Progenitor cell of endocrine pancreas (in vitro differentiated cells): ENCODE measurements at regions not wholly inside any gene's neighbourhood (a gene's known extent, or its start where the extent isn't known, plus 50 kb on each side); places are given as distances from the start of the nearest gene placed in this dataset.

Experiments
- DNase-seq: peaks from one replicate; pipeline ENCODE4 v3.0.0; 2021; ENCODE audit warnings: low spot score; ENCODE audit not compliant: unreplicated experiment
- H3K27ac Mint-ChIP-seq: 2 replicates; pipeline ENCODE4 v1.8.0; 2021; ENCODE audit warnings: mild to moderate bottlenecking, moderate library complexity, mixed read lengths
- H3K27me3 Mint-ChIP-seq: 2 replicates; pipeline ENCODE4 v1.8.0; 2021; ENCODE audit warnings: mixed read lengths
- H3K36me3 Mint-ChIP-seq: 2 replicates; pipeline ENCODE4 v1.8.0; 2022; ENCODE audit warnings: mixed read lengths; ENCODE audit not compliant: insufficient read depth
- H3K4me1 Mint-ChIP-seq: 2 replicates; pipeline ENCODE4 v1.8.0; 2021; ENCODE audit warnings: low read depth, mixed read lengths
- H3K4me3 Mint-ChIP-seq: 2 replicates; pipeline ENCODE4 v1.8.0; 2021; ENCODE audit warnings: low read depth, mild to moderate bottlenecking, moderate library complexity, mixed read lengths
- H3K9me3 Mint-ChIP-seq: 2 replicates; pipeline ENCODE4 v1.8.0; 2021; ENCODE audit warnings: low read depth, mixed read lengths
- TF ChIP-seq, protein P1 (sequence below): fragments of 200-600 bp; sonication (generic); IDR thresholded peaks from one replicate; pipeline ENCODE4 v1.5.0; 2021; ENCODE audit warnings: antibody characterized with exemption, mild to moderate bottlenecking; ENCODE audit not compliant: unreplicated experiment

DNA sequence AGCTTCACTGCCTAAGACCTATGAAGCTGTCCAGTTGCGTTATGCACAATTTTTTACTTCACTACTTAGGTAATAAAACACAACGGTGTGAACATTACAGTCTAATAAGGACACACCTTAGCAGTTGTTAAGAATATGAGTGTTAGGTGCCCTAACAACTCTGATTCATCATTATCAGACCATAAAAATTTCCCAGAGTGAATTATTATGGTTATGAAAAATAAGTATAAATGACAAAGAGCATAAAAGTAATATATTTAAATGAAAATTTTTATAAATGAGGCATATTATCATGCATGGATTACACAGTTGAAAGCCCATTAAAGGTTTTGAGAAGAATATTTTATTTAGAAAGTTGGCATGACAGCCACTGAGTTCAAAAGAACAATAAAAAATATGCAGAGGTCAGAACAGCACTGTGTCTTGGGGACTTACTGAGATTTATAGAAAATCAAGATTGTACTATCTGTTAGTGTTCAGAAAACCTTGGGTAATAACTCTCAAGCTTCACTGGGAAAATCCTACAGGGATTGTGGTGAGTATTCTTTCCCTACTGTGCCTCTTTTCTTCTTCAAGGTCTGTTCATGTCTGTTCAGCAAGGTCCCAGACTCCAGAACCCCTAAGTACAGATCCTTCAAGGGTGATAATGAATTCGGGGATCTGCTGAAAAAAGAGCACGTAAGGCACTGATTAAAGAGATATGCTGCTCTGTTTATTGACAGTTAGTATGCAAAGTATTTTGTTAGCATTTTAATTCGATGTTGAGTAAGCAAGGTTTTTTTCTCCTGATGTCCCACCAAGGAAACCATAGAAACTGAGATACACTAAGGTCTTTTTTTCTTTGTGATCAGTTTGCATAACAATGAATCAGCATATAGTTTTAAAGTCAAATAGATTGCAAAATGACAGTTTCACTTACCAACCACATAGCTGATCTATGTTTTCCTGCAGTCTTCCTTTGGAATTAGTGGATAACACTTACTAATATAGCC, 250.0 kb downstream of the DSEL start:
- Mint-ChIP-seq H3K36me3 (no peaks in the 10 kb centered on the region), H3K4me3 (no peak overlapping the region), H3K27ac (no peak overlapping the region), H3K27me3 (no peaks in the 10 kb centered on the region), H3K9me3 (no peaks in the 10 kb centered on the region), H3K4me1 (no peaks in the 10 kb centered on the region)
- no peak for DNase-seq
- TF ChIP-seq, protein P1, sequence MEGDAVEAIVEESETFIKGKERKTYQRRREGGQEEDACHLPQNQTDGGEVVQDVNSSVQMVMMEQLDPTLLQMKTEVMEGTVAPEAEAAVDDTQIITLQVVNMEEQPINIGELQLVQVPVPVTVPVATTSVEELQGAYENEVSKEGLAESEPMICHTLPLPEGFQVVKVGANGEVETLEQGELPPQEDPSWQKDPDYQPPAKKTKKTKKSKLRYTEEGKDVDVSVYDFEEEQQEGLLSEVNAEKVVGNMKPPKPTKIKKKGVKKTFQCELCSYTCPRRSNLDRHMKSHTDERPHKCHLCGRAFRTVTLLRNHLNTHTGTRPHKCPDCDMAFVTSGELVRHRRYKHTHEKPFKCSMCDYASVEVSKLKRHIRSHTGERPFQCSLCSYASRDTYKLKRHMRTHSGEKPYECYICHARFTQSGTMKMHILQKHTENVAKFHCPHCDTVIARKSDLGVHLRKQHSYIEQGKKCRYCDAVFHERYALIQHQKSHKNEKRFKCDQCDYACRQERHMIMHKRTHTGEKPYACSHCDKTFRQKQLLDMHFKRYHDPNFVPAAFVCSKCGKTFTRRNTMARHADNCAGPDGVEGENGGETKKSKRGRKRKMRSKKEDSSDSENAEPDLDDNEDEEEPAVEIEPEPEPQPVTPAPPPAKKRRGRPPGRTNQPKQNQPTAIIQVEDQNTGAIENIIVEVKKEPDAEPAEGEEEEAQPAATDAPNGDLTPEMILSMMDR: no peak

DNA sequence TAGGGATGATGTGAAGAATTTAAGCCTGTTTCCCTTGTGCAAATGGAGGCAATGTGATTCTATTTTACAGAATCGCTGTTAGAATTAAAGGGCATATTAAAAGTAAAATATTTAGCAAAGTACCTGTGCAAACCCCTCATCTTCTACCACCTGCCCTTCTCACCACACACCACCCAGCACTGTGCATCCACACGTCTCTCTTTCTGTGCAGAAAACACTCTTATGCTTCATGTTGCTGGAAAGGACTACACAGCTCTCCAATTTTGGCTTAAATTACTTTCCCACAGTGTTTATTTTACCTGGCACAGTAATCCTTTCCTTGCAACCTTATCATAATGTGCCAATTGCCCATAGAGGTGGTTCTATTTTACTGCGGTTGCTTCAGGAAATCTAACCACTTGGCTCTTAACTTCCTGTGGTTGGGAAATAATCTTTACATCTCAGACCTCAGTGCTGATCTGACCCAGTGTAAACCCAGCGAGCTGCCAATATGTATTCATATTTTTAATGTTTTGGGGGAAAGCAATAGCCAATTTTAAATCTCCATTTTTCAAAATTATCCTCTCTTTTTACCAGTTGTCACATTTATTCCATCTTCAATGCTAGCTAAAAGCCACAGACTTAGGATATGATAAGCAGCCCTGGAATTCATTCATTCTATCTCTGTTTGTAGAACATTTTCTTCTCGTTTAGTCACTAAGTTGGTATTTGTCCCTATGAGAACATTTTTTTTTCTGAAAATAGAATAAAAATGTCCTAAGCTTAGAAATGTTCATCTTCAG, 250.9 kb downstream of the DSEL start:
- no peak for DNase-seq
- TF ChIP-seq, protein P1: no peak
- Mint-ChIP-seq H3K4me3 (no peak overlapping the region), H3K4me1 (no peaks in the 10 kb centered on the region), H3K27me3 (no peaks in the 10 kb centered on the region), H3K27ac (no peak overlapping the region), H3K36me3 (no peaks in the 10 kb centered on the region), H3K9me3 (no peaks in the 10 kb centered on the region)

DNA sequence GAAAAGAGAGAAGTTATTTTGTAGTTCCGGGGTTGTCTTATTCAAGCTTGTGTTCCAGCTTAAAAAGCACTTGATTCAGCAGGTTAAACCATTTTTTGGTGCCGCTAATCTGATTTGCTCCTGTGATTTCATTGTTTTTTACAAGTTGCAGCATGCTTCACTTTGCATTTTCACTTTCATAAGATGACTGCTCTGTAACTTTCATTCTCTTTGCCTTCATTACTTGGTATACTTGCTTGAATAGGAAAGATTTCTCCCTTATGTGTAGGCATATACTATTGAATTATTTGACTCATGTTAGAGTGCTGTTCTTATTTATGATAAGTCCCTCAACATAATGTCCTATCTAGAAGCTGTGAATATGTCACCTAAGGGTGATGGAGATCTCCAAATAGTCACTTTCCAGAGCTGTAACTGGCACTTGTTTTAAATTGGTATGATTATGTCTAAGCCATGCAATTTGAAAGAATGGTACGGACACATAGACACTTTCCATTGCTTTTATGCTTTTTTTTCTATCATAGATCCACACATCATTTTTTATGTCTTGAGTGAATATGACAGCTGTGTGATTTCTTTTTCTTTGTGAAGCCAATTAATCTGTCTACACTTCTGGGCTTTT, 254.5 kb downstream of the DSEL start:
- no peaks in the 10 kb centered on the region for H3K9me3 Mint-ChIP-seq
- no peaks in the 10 kb centered on the region for H3K27me3 Mint-ChIP-seq
- H3K4me3 Mint-ChIP-seq: no peak overlapping the region
- no peaks in the 10 kb centered on the region for H3K36me3 Mint-ChIP-seq
- H3K27ac Mint-ChIP-seq: no peak overlapping the region
- DNase-seq: no peak
- no peaks in the 10 kb centered on the region for H3K4me1 Mint-ChIP-seq
- TF ChIP-seq, protein P1: no peak

DNA sequence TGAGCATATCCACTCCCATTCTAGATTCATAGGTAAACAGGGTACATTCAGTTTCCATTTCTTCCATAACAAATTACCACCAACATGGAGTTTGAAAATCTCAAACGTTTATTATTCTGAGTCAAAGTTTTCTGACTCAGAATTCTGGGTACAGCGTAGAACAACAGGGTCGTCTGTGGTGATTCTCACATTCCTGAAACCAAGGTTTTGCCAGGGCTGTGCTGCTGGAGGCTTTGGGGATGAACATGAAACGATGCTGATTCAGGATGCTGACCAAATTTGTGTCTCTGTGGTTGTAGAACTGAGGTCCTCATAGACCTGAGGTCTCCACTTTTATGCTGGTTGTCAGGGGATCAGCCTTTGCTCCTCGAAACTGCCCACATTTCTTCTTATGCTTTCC, 255.7 kb downstream of the DSEL start:
- H3K4me3 Mint-ChIP-seq: no peak overlapping the region
- TF ChIP-seq, protein P1: no peak
- no peaks in the 10 kb centered on the region for H3K9me3 Mint-ChIP-seq
- no peaks in the 10 kb centered on the region for H3K27me3 Mint-ChIP-seq
- no peak for DNase-seq
- H3K27ac Mint-ChIP-seq: no peak overlapping the region
- no peaks in the 10 kb centered on the region for H3K4me1 Mint-ChIP-seq
- no peaks in the 10 kb centered on the region for H3K36me3 Mint-ChIP-seq

DNA sequence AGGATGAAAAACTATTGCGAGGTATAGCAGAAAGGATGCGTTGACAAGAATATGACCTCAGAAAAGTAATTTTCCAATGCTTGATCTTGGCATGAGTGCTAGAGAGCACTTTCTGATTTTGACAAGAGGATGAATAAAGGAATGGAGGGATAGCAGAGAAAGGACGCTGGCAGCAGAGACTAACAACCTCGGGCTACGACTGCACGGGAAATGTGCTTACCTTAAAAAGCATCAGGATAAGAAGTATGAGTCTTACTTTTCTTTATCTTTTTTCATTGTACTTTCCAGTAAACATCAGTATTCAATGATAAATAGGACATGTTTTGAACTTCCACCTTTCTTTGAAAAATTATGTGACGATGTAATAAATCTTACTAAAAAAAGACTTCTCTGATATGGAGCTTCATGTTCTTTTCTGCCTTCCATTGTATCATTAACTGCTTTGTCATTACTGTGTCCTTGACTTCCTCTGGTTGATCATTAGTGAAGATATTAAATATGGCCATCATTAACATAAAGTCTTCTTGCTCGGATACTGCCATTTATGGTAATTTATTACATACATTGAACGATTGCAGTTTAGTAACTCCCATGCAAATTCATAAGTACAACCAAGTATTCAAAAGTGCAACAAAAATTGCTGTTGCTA, 265.6 kb downstream of the DSEL start:
- no peak for DNase-seq
- H3K27ac Mint-ChIP-seq: no peak overlapping the region
- TF ChIP-seq, protein P1: no peak
- no peak overlapping the region for H3K4me3 Mint-ChIP-seq
- no peaks in the 10 kb centered on the region for H3K4me1 Mint-ChIP-seq
- H3K27me3 Mint-ChIP-seq: no peaks in the 10 kb centered on the region
- peaks cover 3% of the 10 kb centered on the region for H3K9me3 Mint-ChIP-seq
- H3K36me3 Mint-ChIP-seq: no peaks in the 10 kb centered on the region
